ENCODE measurements at regions not wholly inside any gene's neighbourhood (a gene's known extent, or its start where the extent isn't known, plus 50 kb on each side); places are given as distances from the start of the nearest gene placed in this dataset.

GRCh38 chr2:43103093-43103404 lies 123.4 kb downstream of the ZFP36L2 start:
- TF ChIP-seq EZH2 (IDR thresholded peaks at IDR 0.05; ENCODE audit: borderline replicate concordance, low read depth, low read length, poor library complexity, severe bottlenecking), result no peak
- TF ChIP-seq, protein P1, sequence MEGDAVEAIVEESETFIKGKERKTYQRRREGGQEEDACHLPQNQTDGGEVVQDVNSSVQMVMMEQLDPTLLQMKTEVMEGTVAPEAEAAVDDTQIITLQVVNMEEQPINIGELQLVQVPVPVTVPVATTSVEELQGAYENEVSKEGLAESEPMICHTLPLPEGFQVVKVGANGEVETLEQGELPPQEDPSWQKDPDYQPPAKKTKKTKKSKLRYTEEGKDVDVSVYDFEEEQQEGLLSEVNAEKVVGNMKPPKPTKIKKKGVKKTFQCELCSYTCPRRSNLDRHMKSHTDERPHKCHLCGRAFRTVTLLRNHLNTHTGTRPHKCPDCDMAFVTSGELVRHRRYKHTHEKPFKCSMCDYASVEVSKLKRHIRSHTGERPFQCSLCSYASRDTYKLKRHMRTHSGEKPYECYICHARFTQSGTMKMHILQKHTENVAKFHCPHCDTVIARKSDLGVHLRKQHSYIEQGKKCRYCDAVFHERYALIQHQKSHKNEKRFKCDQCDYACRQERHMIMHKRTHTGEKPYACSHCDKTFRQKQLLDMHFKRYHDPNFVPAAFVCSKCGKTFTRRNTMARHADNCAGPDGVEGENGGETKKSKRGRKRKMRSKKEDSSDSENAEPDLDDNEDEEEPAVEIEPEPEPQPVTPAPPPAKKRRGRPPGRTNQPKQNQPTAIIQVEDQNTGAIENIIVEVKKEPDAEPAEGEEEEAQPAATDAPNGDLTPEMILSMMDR (conservative IDR thresholded peaks at IDR 0.05; ENCODE audit: low read depth, low read length), result no peak
- DNase-seq (ENCODE audit: low spot score), result no peak
- intact Hi-C loops (cut with micrococcal nuclease; ENCODE audit: unreplicated experiment), result no loop called here
- H3K27me3 ChIP-seq (replicated peaks; ENCODE audit: insufficient read depth, low read depth, low read length, poor library complexity), result no peaks in the 10 kb centered on the region
- no peak overlapping the region for H3K4me3 ChIP-seq (ENCODE audit: low read depth, low read length, poor library complexity, severe bottlenecking)
- ChIA-PET CTCF (no interaction called here), POLR2A (ENCODE audit: low non-redundant PET) (interaction anchor here (0.7 kb wide), 1 partner anchor 91 kb away, joined by 8 read pairs; no protein-coding TSS in a partner anchor)
- BruUV-seq (replicated peaks), result no TSS peak
- H3K36me3 ChIP-seq (ENCODE audit: insufficient read depth, low read length, poor library complexity, severe bottlenecking), result no peaks in the 10 kb centered on the region
- no peaks in the 10 kb centered on the region for H3K9me3 ChIP-seq (ENCODE audit: low read depth, low read length, poor library complexity, severe bottlenecking)
- H3K4me1 ChIP-seq (ENCODE audit: insufficient read depth, low read length, poor library complexity, severe bottlenecking), result no peaks in the 10 kb centered on the region
- H3K27ac ChIP-seq (ENCODE audit: low read depth, low read length, poor library complexity, severe bottlenecking), result no peak overlapping the region

DNA sequence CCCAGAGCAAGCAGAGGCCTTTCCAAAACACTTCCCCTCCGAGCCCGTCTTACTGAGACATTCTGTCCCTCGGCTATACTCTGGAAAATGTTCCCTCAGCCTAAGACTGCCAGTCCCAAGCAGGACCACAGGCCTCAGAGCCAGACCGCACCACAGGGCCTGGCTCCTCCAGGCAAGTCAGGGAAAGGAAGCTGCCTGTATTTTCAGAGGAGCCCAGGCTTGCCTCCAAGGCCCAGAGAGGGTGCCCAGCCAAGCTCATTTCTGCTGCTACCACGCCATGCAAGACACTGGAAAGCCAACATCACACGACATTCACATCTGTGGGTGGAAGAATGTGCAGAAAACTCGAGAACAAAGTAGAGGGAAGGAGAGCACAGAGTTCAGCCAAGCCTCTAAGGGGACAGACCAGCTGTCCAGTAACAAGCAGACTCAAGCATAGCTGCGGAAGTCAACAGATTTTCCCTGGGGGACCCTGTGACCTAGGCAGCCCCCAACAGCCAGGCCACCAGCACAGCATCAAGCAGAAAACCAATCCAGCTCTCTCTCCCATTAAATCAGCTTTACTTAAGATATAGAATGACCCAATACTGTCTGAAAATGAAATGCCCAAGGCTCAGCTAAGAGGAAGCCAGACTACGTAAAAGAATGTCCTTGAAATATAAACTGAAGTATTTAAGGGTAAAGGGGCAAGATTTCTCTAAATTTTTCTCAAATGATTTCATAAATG lies 123.9 kb downstream of the ZFP36L2 start:
- CTCF ChIA-PET, result no interaction called here
- TF ChIP-seq EZH2 (IDR thresholded peaks at IDR 0.05; ENCODE audit: borderline replicate concordance, low read depth, low read length, poor library complexity, severe bottlenecking), result no peak
- TF ChIP-seq, protein P1 (conservative IDR thresholded peaks at IDR 0.05; ENCODE audit: low read depth, low read length), result no peak

DNA sequence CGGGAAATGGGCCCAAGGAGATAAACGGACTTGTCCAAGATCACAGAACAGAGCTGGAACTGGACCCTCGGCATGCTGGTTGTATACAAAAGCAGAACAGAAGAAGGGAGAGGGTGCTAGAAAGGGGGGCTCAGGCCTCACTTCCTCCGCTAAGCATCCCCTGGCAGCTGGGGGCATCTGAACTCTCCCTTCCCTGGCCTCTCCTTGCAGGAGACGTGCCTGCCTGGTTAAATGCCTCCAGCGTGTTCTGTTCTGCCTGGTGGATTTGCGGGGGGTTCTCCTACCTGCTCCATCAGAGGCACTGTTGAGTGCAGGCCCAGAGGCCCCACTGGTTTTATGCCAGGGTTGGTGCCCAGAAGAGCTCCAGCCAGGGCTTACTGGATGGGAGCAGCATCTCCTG lies 124.7 kb downstream of the ZFP36L2 start:
- ChIA-PET POLR2A (ENCODE audit: low non-redundant PET) (no interaction called here), CTCF (no interaction called here)
- H3K9me3 ChIP-seq (ENCODE audit: low read depth, low read length, poor library complexity, severe bottlenecking), result no peaks in the 10 kb centered on the region
- no TSS peak for BruUV-seq (replicated peaks)
- no peak for TF ChIP-seq EZH2 (IDR thresholded peaks at IDR 0.05; ENCODE audit: borderline replicate concordance, low read depth, low read length, poor library complexity, severe bottlenecking)
- TF ChIP-seq, protein P1 (conservative IDR thresholded peaks at IDR 0.05; ENCODE audit: low read depth, low read length), result no peak
- no peak overlapping the region for H3K27ac ChIP-seq (ENCODE audit: low read depth, low read length, poor library complexity, severe bottlenecking)
- H3K27me3 ChIP-seq (replicated peaks; ENCODE audit: insufficient read depth, low read depth, low read length, poor library complexity), result no peaks in the 10 kb centered on the region
- no peaks in the 10 kb centered on the region for H3K4me1 ChIP-seq (ENCODE audit: insufficient read depth, low read length, poor library complexity, severe bottlenecking)
- H3K4me3 ChIP-seq (ENCODE audit: low read depth, low read length, poor library complexity, severe bottlenecking), result no peak overlapping the region
- no peaks in the 10 kb centered on the region for H3K36me3 ChIP-seq (ENCODE audit: insufficient read depth, low read length, poor library complexity, severe bottlenecking)
- no peak for DNase-seq (ENCODE audit: low spot score)
- intact Hi-C loops (cut with micrococcal nuclease; ENCODE audit: unreplicated experiment), result no loop called here

More for the DNA sequence above, 123.9 kb downstream of the ZFP36L2 start:
- intact Hi-C loops (cut with micrococcal nuclease; ENCODE audit: unreplicated experiment), result no loop called here
- H3K4me1 ChIP-seq (ENCODE audit: insufficient read depth, low read length, poor library complexity, severe bottlenecking), result no peaks in the 10 kb centered on the region
- no peak for DNase-seq (ENCODE audit: low spot score)
- H3K36me3 ChIP-seq (ENCODE audit: insufficient read depth, low read length, poor library complexity, severe bottlenecking), result no peaks in the 10 kb centered on the region
- no peak overlapping the region for H3K27ac ChIP-seq (ENCODE audit: low read depth, low read length, poor library complexity, severe bottlenecking)
- no peaks in the 10 kb centered on the region for H3K27me3 ChIP-seq (replicated peaks; ENCODE audit: insufficient read depth, low read depth, low read length, poor library complexity)
- H3K9me3 ChIP-seq (ENCODE audit: low read depth, low read length, poor library complexity, severe bottlenecking), result no peaks in the 10 kb centered on the region
- POLR2A ChIA-PET (ENCODE audit: low non-redundant PET), result no interaction called here
- no peak overlapping the region for H3K4me3 ChIP-seq (ENCODE audit: low read depth, low read length, poor library complexity, severe bottlenecking)
- BruUV-seq (replicated peaks), result no TSS peak
